ENCODE measurements at regions not wholly inside any gene's neighbourhood (a gene's known extent, or its start where the extent isn't known, plus 50 kb on each side); places are given as distances from the start of the nearest gene placed in this dataset.
A peak's percentile ranks its signal among the peaks of the same experiment; 100 is the strongest.

GRCh38 chr1:170219163-170219562 lies 73.4 kb downstream of the NTMT2 start:
- no peak for DNase-seq

- DNase-seq = no peak
These were observed 75.3 kb downstream of the NTMT2 start for GRCh38 chr1:170221031-170221430.

- no peak for DNase-seq
These were observed 75.7 kb downstream of the NTMT2 start for GRCh38 chr1:170221495-170221894.

GRCh38 chr1:170224469-170224868 lies 78.7 kb downstream of the NTMT2 start:
- no peak for DNase-seq

GRCh38 chr1:170225781-170226530 lies 80.2 kb downstream of the NTMT2 start:
- DNase-seq = no peak

GRCh38 chr1:170226767-170227166 lies 81.0 kb downstream of the NTMT2 start:
- no peak for DNase-seq

GRCh38 chr1:170230323-170230722 lies 84.6 kb downstream of the NTMT2 start:
- no peak for DNase-seq

GRCh38 chr1:170231662-170232061 lies 85.9 kb downstream of the NTMT2 start:
- DNase-seq = no peak

- DNase-seq = no peak
These were observed 93.1 kb downstream of the NTMT2 start for GRCh38 chr1:170238704-170239391.

- no peak for DNase-seq
These were observed 93.7 kb downstream of the NTMT2 start for GRCh38 chr1:170239445-170239844.

GRCh38 chr1:170240409-170240808 lies 94.7 kb downstream of the NTMT2 start:
- DNase-seq = no peak

GRCh38 chr1:170241266-170241851 lies 95.6 kb downstream of the NTMT2 start:
- no peak for DNase-seq

GRCh38 chr1:170247751-170248521 lies 102.2 kb downstream of the NTMT2 start:
- peak in 1 of 5 donors; percentile 19 for DNase-seq

- DNase-seq = no peak
These were observed 104.9 kb downstream of the NTMT2 start for GRCh38 chr1:170250531-170251276.

- no peak for DNase-seq
These were observed 107.3 kb downstream of the NTMT2 start for GRCh38 chr1:170252851-170253579.

GRCh38 chr1:170254371-170254770 lies 108.6 kb downstream of the NTMT2 start:
- DNase-seq = no peak

GRCh38 chr1:170261669-170262068 lies 115.9 kb downstream of the NTMT2 start:
- DNase-seq = no peak

GRCh38 chr1:170262276-170262939 lies 116.6 kb downstream of the NTMT2 start:
- no peak for DNase-seq

- DNase-seq = no peak
These were observed 119.5 kb downstream of the NTMT2 start for GRCh38 chr1:170265234-170265633.

- DNase-seq = no peak
These were observed 121.6 kb downstream of the NTMT2 start for GRCh38 chr1:170267317-170267716.
